ENCODE measurements at regions not wholly inside any gene's neighbourhood (a gene's known extent, or its start where the extent isn't known, plus 50 kb on each side); places are given as distances from the start of the nearest gene placed in this dataset.

DNA sequence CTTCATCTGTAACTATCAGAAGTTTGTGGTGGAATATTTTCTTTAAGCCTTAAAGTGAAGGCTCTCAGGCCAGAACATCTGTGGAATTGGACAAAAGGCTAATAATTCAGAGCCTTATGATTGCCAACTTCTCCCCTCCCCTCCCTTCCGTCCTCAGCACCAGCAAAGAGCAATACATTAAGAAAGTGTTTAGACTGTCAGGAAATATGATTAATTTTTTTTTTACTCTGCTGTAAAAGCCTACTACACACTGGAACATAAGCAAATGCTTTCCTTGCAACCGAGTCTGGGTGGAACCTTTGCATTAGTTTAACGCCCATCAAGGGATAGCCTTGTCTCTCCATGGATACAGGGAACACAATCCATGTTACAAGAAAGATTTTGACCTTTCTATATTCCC is 110.3 kb upstream of the TARS1 start:
- Histone ChIP-seq H3K79me1 (ENCODE audit: low read length) (no peaks in the 10 kb centered on the region), H3K18ac (ENCODE audit: low read length) (no peak overlapping the region), H3K36me3 (ENCODE audit: control insufficient read depth in 1 of 2, insufficient read depth in 2 of 2, low read length in 2 of 2) (no peaks in the 10 kb centered on the region), H3K4me3 (ENCODE audit: low read depth, low read length) (no peak overlapping the region), H3K9me3 (ENCODE audit: insufficient read depth, low read depth, low read length) (no peaks in the 10 kb centered on the region), H3K27ac (ENCODE audit: low read depth, low read length) (no peak overlapping the region), H2AK5ac (ENCODE audit: low read length) (no peak overlapping the region), H3K23ac (ENCODE audit: low read length) (no peak overlapping the region), H3K79me2 (ENCODE audit: control insufficient read depth, insufficient read depth, low read length, poor library complexity) (no peaks in the 10 kb centered on the region), H2AFZ (ENCODE audit: insufficient read depth, low read length, poor library complexity) (no peak overlapping the region), H4K8ac (ENCODE audit: low read depth, low read length) (no peak overlapping the region), H3K9ac (ENCODE audit: low read length) (no peak overlapping the region), H4K91ac (ENCODE audit: low read depth, low read length) (no peak overlapping the region), H4K12ac (ENCODE audit: low read depth, low read length) (no peak overlapping the region), H3K4me2 (ENCODE audit: low read length) (no peak overlapping the region), H3K14ac (ENCODE audit: low read length) (no peak overlapping the region), H2BK5ac (ENCODE audit: low read depth, low read length, poor library complexity) (no peak overlapping the region), H3K27me3 (ENCODE audit: insufficient read depth, low read length) (no peaks in the 10 kb centered on the region), H3K4me1 (ENCODE audit: control insufficient read depth in 1 of 2, insufficient read depth in 2 of 2, low read length in 2 of 2) (no peaks in the 10 kb centered on the region), H2BK120ac (ENCODE audit: insufficient read depth, low read length, poor library complexity) (no peak overlapping the region), H3K4ac (ENCODE audit: low read depth, low read length) (no peak overlapping the region), H2BK12ac (ENCODE audit: low read length) (no peak overlapping the region)
- DNase-seq, result no peak
- WGBS (ENCODE audit: extremely low coverage, insufficient coverage, insufficient read length), result no CpG with 5 or more reads among the region's 3 CpGs

DNA sequence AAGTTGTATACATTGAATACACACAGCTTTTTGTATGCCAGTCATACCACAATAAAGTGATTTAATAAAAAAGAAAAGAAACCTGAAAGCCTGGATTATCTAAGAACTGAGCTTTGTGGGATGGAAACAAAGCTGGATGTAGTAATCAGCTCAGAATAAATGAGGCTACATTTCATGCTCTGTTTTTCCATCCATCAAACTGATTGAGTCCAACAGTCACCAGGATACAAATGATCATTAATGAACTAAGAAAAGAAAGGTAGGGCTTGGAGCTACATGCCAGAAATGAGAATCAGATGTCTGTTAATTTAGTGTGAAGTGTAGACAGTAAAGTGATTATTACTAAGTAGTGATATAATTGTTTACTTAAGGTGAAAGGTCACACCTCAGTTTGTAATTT is 109.8 kb upstream of the TARS1 start:
- Histone ChIP-seq H2AK5ac (ENCODE audit: low read length) (no peak overlapping the region), H4K8ac (ENCODE audit: low read depth, low read length) (no peak overlapping the region), H3K79me2 (ENCODE audit: control insufficient read depth, insufficient read depth, low read length, poor library complexity) (no peaks in the 10 kb centered on the region), H3K27ac (ENCODE audit: low read depth, low read length) (no peak overlapping the region), H3K4me3 (ENCODE audit: low read depth, low read length) (no peak overlapping the region), H2BK120ac (ENCODE audit: insufficient read depth, low read length, poor library complexity) (no peak overlapping the region), H3K18ac (ENCODE audit: low read length) (no peak overlapping the region), H3K23ac (ENCODE audit: low read length) (no peak overlapping the region), H3K9me3 (ENCODE audit: insufficient read depth, low read depth, low read length) (no peaks in the 10 kb centered on the region), H3K14ac (ENCODE audit: low read length) (no peak overlapping the region), H4K12ac (ENCODE audit: low read depth, low read length) (no peak overlapping the region), H2BK12ac (ENCODE audit: low read length) (no peak overlapping the region), H3K4ac (ENCODE audit: low read depth, low read length) (no peak overlapping the region), H2BK5ac (ENCODE audit: low read depth, low read length, poor library complexity) (no peak overlapping the region), H3K36me3 (ENCODE audit: control insufficient read depth in 1 of 2, insufficient read depth in 2 of 2, low read length in 2 of 2) (no peaks in the 10 kb centered on the region), H2AFZ (ENCODE audit: insufficient read depth, low read length, poor library complexity) (no peak overlapping the region), H3K79me1 (ENCODE audit: low read length) (no peaks in the 10 kb centered on the region), H3K27me3 (ENCODE audit: insufficient read depth, low read length) (no peaks in the 10 kb centered on the region), H4K91ac (ENCODE audit: low read depth, low read length) (no peak overlapping the region), H3K9ac (ENCODE audit: low read length) (no peak overlapping the region), H3K4me2 (ENCODE audit: low read length) (no peak overlapping the region), H3K4me1 (ENCODE audit: control insufficient read depth in 1 of 2, insufficient read depth in 2 of 2, low read length in 2 of 2) (no peaks in the 10 kb centered on the region)
- no peak for DNase-seq

DNA sequence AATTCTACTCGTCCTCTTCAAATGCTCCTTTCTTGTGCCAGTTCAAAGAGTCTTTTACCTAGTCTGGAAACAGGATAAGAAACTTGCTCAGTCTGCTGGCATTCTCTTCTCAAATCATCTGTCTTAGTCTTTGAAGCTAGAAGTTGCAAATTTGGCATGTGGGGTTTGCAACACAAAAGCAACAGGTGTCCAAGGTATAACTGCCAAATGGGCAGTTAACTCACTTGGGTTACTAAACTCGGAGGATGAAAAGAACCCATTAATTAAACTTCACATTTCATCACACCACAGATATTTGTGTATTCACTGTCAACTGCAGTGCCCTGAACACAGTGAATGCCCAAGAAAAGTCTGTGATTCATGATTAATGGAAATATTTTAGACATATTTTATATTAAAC is 108.0 kb upstream of the TARS1 start:
- H3K4me3 ChIP-seq (ENCODE audit: low read depth, low read length), result no peak overlapping the region
- no peak overlapping the region for H3K4ac ChIP-seq (ENCODE audit: low read depth, low read length)
- no peak overlapping the region for H2BK12ac ChIP-seq (ENCODE audit: low read length)
- H2BK120ac ChIP-seq (ENCODE audit: insufficient read depth, low read length, poor library complexity), result no peak overlapping the region
- no peaks in the 10 kb centered on the region for H3K9me3 ChIP-seq (ENCODE audit: insufficient read depth, low read depth, low read length)
- no peaks in the 10 kb centered on the region for H3K36me3 ChIP-seq (ENCODE audit: control insufficient read depth in 1 of 2, insufficient read depth in 2 of 2, low read length in 2 of 2)
- H4K12ac ChIP-seq (ENCODE audit: low read depth, low read length), result no peak overlapping the region
- H3K14ac ChIP-seq (ENCODE audit: low read length), result no peak overlapping the region
- no peak overlapping the region for H3K4me2 ChIP-seq (ENCODE audit: low read length)
- H3K79me2 ChIP-seq (ENCODE audit: control insufficient read depth, insufficient read depth, low read length, poor library complexity), result no peaks in the 10 kb centered on the region
- DNase-seq, result no peak
- no peak overlapping the region for H3K27ac ChIP-seq (ENCODE audit: low read depth, low read length)
- no peak overlapping the region for H4K91ac ChIP-seq (ENCODE audit: low read depth, low read length)
- no peak overlapping the region for H4K8ac ChIP-seq (ENCODE audit: low read depth, low read length)
- no peak overlapping the region for H2AFZ ChIP-seq (ENCODE audit: insufficient read depth, low read length, poor library complexity)
- H3K23ac ChIP-seq (ENCODE audit: low read length), result no peak overlapping the region
- H3K79me1 ChIP-seq (ENCODE audit: low read length), result no peaks in the 10 kb centered on the region
- no peak overlapping the region for H2BK5ac ChIP-seq (ENCODE audit: low read depth, low read length, poor library complexity)
- no peak overlapping the region for H3K18ac ChIP-seq (ENCODE audit: low read length)
- H3K4me1 ChIP-seq (ENCODE audit: control insufficient read depth in 1 of 2, insufficient read depth in 2 of 2, low read length in 2 of 2), result no peaks in the 10 kb centered on the region
- H3K9ac ChIP-seq (ENCODE audit: low read length), result no peak overlapping the region
- no peak overlapping the region for H2AK5ac ChIP-seq (ENCODE audit: low read length)
- WGBS (ENCODE audit: extremely low coverage, insufficient coverage, insufficient read length), result no CpG with 5 or more reads among the region's 2 CpGs
- no peaks in the 10 kb centered on the region for H3K27me3 ChIP-seq (ENCODE audit: insufficient read depth, low read length)

DNA sequence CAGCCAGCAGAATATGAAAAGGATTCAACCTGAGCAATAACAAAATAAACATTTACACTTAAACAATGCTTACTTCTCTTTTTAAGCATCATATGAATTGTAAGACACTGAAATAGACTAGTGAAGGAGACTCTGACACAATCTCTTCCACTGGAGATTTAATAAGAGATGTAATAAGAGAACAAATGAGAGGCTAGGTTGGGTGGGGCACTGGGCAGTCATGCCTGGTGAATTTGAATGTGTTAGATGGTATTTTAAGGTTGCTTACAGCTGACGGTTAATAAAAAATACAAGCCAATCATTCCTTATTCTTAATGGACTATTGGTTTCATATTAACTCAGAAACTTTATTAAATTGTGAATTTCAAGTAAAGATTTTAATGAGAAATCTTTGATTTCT is 105.9 kb upstream of the TARS1 start:
- no CpG with 5 or more reads among the region's 1 CpG for WGBS (ENCODE audit: extremely low coverage, insufficient coverage, insufficient read length)
- H4K12ac ChIP-seq (ENCODE audit: low read depth, low read length), result no peak overlapping the region
- no peaks in the 10 kb centered on the region for H3K4me1 ChIP-seq (ENCODE audit: control insufficient read depth in 1 of 2, insufficient read depth in 2 of 2, low read length in 2 of 2)
- no peak for DNase-seq
- no peak overlapping the region for H4K91ac ChIP-seq (ENCODE audit: low read depth, low read length)
- H3K9me3 ChIP-seq (ENCODE audit: insufficient read depth, low read depth, low read length), result no peaks in the 10 kb centered on the region
- no peak overlapping the region for H3K4me2 ChIP-seq (ENCODE audit: low read length)
- no peak overlapping the region for H3K23ac ChIP-seq (ENCODE audit: low read length)
- H2BK12ac ChIP-seq (ENCODE audit: low read length), result no peak overlapping the region
- no peak overlapping the region for H3K27ac ChIP-seq (ENCODE audit: low read depth, low read length)
- no peak overlapping the region for H3K9ac ChIP-seq (ENCODE audit: low read length)
- H3K4ac ChIP-seq (ENCODE audit: low read depth, low read length), result no peak overlapping the region
- no peaks in the 10 kb centered on the region for H3K79me1 ChIP-seq (ENCODE audit: low read length)
- H4K8ac ChIP-seq (ENCODE audit: low read depth, low read length), result no peak overlapping the region
- H2AK5ac ChIP-seq (ENCODE audit: low read length), result no peak overlapping the region
- no peak overlapping the region for H2AFZ ChIP-seq (ENCODE audit: insufficient read depth, low read length, poor library complexity)
- H2BK120ac ChIP-seq (ENCODE audit: insufficient read depth, low read length, poor library complexity), result no peak overlapping the region
- H3K27me3 ChIP-seq (ENCODE audit: insufficient read depth, low read length), result no peaks in the 10 kb centered on the region
- H3K18ac ChIP-seq (ENCODE audit: low read length), result no peak overlapping the region
- no peak overlapping the region for H2BK5ac ChIP-seq (ENCODE audit: low read depth, low read length, poor library complexity)
- no peak overlapping the region for H3K14ac ChIP-seq (ENCODE audit: low read length)
- H3K79me2 ChIP-seq (ENCODE audit: control insufficient read depth, insufficient read depth, low read length, poor library complexity), result no peaks in the 10 kb centered on the region
- H3K36me3 ChIP-seq (ENCODE audit: control insufficient read depth in 1 of 2, insufficient read depth in 2 of 2, low read length in 2 of 2), result no peaks in the 10 kb centered on the region
- no peak overlapping the region for H3K4me3 ChIP-seq (ENCODE audit: low read depth, low read length)
